ENCODE measurements at regions not wholly inside any gene's neighbourhood (a gene's known extent, or its start where the extent isn't known, plus 50 kb on each side); places are given as distances from the start of the nearest gene placed in this dataset.

DNA sequence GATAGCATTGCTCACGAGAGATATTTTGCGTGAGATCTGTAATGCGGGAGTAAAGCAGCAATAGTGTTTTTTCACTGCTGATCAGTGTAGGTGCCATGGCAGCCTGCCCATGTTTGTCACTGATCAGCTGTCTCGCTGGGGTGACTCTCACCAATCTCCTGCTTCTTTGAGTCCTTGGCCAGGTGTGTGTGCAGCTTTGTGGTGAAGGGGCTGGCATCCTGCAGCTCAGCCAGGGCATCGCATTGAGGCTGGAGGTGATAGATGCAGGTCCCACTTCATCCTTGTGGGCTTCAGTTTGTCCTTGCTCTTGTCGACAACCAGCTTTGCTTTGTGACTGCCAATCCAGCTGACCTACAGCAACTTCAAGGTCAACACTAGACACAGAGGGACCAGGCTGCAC lies 258.3 kb upstream of the CXCR4 start:
- TF ChIP-seq, protein P1, sequence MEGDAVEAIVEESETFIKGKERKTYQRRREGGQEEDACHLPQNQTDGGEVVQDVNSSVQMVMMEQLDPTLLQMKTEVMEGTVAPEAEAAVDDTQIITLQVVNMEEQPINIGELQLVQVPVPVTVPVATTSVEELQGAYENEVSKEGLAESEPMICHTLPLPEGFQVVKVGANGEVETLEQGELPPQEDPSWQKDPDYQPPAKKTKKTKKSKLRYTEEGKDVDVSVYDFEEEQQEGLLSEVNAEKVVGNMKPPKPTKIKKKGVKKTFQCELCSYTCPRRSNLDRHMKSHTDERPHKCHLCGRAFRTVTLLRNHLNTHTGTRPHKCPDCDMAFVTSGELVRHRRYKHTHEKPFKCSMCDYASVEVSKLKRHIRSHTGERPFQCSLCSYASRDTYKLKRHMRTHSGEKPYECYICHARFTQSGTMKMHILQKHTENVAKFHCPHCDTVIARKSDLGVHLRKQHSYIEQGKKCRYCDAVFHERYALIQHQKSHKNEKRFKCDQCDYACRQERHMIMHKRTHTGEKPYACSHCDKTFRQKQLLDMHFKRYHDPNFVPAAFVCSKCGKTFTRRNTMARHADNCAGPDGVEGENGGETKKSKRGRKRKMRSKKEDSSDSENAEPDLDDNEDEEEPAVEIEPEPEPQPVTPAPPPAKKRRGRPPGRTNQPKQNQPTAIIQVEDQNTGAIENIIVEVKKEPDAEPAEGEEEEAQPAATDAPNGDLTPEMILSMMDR (IDR thresholded peaks at IDR 0.05), result no peak
- no peak for TF ChIP-seq POLR2A (IDR thresholded peaks at IDR 0.05)

Data from right lobe of liver (tissue), 4 donors.